ENCODE measurements at regions not wholly inside any gene's neighbourhood (a gene's known extent, or its start where the extent isn't known, plus 50 kb on each side); places are given as distances from the start of the nearest gene placed in this dataset.

GRCh38 chr9:1388216-1388615 is 338.1 kb downstream of the DMRT2 start:
- TF ChIP-seq TAF1 (IDR thresholded peaks at IDR 0.05; ENCODE audit: borderline replicate concordance, low read depth, low read length) = no peak
- TF ChIP-seq POLR2AphosphoS5 (IDR thresholded peaks at IDR 0.05; ENCODE audit: low read depth, low read length) = no peak
- no peak for TF ChIP-seq POLR2A (IDR thresholded peaks at IDR 0.05; ENCODE audit: low read depth, low read length)
- no peak for DNase-seq (ENCODE audit: insufficient read length)
- FAIRE-seq = no peak

DNA sequence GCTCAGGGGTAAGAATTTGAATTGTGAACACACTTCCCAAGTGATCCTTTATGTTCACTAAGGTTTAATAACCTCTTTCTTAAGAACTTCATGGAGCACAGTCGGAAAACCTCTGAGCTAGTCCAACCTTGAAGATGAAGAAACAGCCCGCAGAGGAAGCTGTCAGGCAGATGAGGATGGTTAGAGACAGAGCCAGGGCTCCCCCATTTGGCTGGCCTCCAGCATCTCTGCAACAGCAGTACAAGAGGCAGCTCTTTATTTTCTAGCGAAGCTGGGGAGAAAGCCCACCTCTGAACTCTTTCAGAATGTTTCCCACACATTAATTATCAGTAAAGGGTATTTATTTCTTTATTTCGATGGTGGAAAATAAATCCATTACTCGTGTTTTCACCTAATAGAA is 350.8 kb downstream of the DMRT2 start:
- DNase-seq (ENCODE audit: insufficient read length) (no peak), FAIRE-seq (no peak)
- no peak for TF ChIP-seq POLR2A (IDR thresholded peaks at IDR 0.05; ENCODE audit: low read depth, low read length)

DNA sequence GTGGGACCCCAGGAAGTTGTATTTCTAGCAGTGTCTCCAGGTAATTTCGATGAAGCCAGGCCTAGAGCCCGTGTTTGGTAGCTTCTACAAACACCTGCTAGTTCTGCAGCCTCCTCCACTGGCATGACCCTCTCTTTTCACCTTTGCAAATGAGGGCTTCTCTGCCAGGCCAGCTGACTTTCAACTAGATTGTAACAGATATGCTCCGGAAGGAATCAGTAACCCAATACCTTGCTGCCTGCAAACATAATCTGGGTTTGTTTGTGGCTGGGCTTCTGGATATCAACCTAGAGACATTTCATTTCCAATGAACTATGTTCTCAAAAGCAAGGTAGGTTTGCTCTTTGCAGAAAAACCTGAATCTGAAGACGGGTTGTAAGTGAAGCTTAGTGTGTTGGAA is 354.8 kb downstream of the DMRT2 start:
- no peak for FAIRE-seq
- DNase-seq (ENCODE audit: insufficient read length) = no peak
- no peak for TF ChIP-seq POLR2AphosphoS5 (IDR thresholded peaks at IDR 0.05; ENCODE audit: low read depth, low read length)
- no peak for TF ChIP-seq POLR2A (IDR thresholded peaks at IDR 0.05; ENCODE audit: low read depth, low read length)
- TF ChIP-seq TAF1 (IDR thresholded peaks at IDR 0.05; ENCODE audit: borderline replicate concordance, low read depth, low read length) = no peak

GRCh38 chr9:1411826-1412225 is 361.7 kb downstream of the DMRT2 start:
- DNase-seq (ENCODE audit: insufficient read length) = no peak
- no peak for TF ChIP-seq POLR2A (IDR thresholded peaks at IDR 0.05; ENCODE audit: low read depth, low read length)
- TF ChIP-seq POLR2AphosphoS5 (IDR thresholded peaks at IDR 0.05; ENCODE audit: low read depth, low read length) = no peak
- TF ChIP-seq TAF1 (IDR thresholded peaks at IDR 0.05; ENCODE audit: borderline replicate concordance, low read depth, low read length) = no peak
- no peak for FAIRE-seq

DNA sequence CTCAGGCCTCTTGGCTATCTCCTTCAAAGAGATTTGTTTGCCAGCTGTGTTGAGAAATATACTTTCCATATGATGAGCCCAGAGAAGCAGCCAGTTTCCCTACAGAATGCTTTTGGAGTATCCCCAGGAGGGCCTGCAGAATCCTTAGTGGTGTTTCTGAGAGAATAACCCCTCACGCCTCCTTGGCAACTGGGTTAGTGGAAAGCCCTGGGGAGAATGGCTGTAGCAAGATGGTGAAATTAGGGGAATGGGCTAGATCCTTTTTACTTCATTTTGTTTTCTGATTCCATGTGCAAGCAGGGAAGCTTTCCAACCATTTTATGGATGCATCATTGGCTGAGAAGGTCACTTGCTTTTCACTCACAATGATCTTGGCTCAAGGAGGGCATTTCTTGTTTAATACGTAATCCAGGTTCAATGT is 364.6 kb downstream of the DMRT2 start:
- DNase-seq (ENCODE audit: insufficient read length) = no peak
- no peak for TF ChIP-seq TAF1 (IDR thresholded peaks at IDR 0.05; ENCODE audit: borderline replicate concordance, low read depth, low read length)
- TF ChIP-seq POLR2A (IDR thresholded peaks at IDR 0.05; ENCODE audit: low read depth, low read length) = no peak
- no peak for TF ChIP-seq POLR2AphosphoS5 (IDR thresholded peaks at IDR 0.05; ENCODE audit: low read depth, low read length)
- FAIRE-seq = no peak

GRCh38 chr9:1415146-1415545 is 365.0 kb downstream of the DMRT2 start:
- no peak for DNase-seq (ENCODE audit: insufficient read length)
- FAIRE-seq = no peak
- TF ChIP-seq TAF1 (IDR thresholded peaks at IDR 0.05; ENCODE audit: borderline replicate concordance, low read depth, low read length) = no peak
- no peak for TF ChIP-seq POLR2AphosphoS5 (IDR thresholded peaks at IDR 0.05; ENCODE audit: low read depth, low read length)
- no peak for TF ChIP-seq POLR2A (IDR thresholded peaks at IDR 0.05; ENCODE audit: low read depth, low read length)

DNA sequence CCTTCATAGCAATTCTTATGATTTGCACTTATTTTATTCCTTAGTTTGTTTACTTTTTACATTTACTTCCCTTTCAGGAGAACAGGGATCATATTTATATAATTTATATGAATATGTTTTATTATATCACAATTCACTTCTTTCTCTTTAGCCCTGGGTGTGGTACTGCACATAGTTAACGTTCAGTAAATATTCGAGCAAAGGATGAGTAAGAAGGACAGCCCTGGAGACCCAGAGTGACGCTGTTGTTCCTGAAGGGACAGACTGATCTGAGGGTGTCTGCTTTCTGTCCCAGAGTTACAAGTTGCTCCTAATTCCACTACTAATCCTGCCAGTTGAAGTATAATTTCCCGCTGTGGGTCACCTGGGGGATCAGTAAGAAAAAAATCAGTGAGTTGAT is 366.1 kb downstream of the DMRT2 start:
- no peak for FAIRE-seq
- no peak for DNase-seq (ENCODE audit: insufficient read length)
- TF ChIP-seq POLR2A (IDR thresholded peaks at IDR 0.05; ENCODE audit: low read depth, low read length) (no peak), POLR2AphosphoS5 (IDR thresholded peaks at IDR 0.05; ENCODE audit: low read depth, low read length) (no peak), TAF1 (IDR thresholded peaks at IDR 0.05; ENCODE audit: borderline replicate concordance, low read depth, low read length) (no peak)

DNA sequence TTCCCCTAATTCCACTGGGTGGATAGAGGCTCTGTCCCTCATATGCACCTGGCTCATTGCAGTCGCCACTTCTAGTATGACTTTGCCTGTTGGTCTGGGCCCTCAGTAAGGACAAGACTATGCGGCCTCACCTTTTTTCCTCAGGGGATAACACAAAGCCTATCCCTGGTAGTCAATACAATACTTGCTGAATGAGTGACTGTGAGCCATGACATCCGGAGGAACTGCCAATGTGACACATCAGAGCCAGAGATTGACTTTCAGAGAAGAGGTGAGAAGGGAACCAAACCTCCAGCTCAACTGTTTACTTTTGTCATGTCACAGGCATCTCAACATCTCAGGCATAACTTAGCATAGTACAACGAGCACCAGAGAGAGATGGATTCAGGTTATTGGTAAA is 371.3 kb downstream of the DMRT2 start:
- TF ChIP-seq POLR2AphosphoS5 (IDR thresholded peaks at IDR 0.05; ENCODE audit: low read depth, low read length) = no peak
- DNase-seq (ENCODE audit: insufficient read length) (no peak), FAIRE-seq (no peak)

- TF ChIP-seq TAF1 (IDR thresholded peaks at IDR 0.05; ENCODE audit: borderline replicate concordance, low read depth, low read length) (no peak), POLR2A (IDR thresholded peaks at IDR 0.05; ENCODE audit: low read depth, low read length) (no peak), POLR2AphosphoS5 (IDR thresholded peaks at IDR 0.05; ENCODE audit: low read depth, low read length) (no peak)
- DNase-seq (ENCODE audit: insufficient read length) = no peak
- no peak for FAIRE-seq
Measured at GRCh38 chr9:1427875-1428274, 377.7 kb downstream of the DMRT2 start.

- DNase-seq (ENCODE audit: insufficient read length) (no peak), FAIRE-seq (no peak)
- TF ChIP-seq POLR2AphosphoS5 (IDR thresholded peaks at IDR 0.05; ENCODE audit: low read depth, low read length) (no peak), TAF1 (IDR thresholded peaks at IDR 0.05; ENCODE audit: borderline replicate concordance, low read depth, low read length) (no peak), POLR2A (IDR thresholded peaks at IDR 0.05; ENCODE audit: low read depth, low read length) (no peak)
Measured at GRCh38 chr9:1429297-1429696, 379.1 kb downstream of the DMRT2 start.

GRCh38 chr9:1431461-1431860 is 381.3 kb downstream of the DMRT2 start:
- FAIRE-seq (no peak), DNase-seq (ENCODE audit: insufficient read length) (no peak)
- TF ChIP-seq POLR2AphosphoS5 (IDR thresholded peaks at IDR 0.05; ENCODE audit: low read depth, low read length) (no peak), TAF1 (IDR thresholded peaks at IDR 0.05; ENCODE audit: borderline replicate concordance, low read depth, low read length) (no peak), POLR2A (IDR thresholded peaks at IDR 0.05; ENCODE audit: low read depth, low read length) (no peak)

GRCh38 chr9:1434052-1434767 is 384.1 kb downstream of the DMRT2 start:
- DNase-seq (ENCODE audit: insufficient read length) (no peak), FAIRE-seq (no peak)
- TF ChIP-seq POLR2A (IDR thresholded peaks at IDR 0.05; ENCODE audit: low read depth, low read length) = no peak
- TF ChIP-seq TAF1 (IDR thresholded peaks at IDR 0.05; ENCODE audit: borderline replicate concordance, low read depth, low read length) = no peak
- no peak for TF ChIP-seq POLR2AphosphoS5 (IDR thresholded peaks at IDR 0.05; ENCODE audit: low read depth, low read length)

DNA sequence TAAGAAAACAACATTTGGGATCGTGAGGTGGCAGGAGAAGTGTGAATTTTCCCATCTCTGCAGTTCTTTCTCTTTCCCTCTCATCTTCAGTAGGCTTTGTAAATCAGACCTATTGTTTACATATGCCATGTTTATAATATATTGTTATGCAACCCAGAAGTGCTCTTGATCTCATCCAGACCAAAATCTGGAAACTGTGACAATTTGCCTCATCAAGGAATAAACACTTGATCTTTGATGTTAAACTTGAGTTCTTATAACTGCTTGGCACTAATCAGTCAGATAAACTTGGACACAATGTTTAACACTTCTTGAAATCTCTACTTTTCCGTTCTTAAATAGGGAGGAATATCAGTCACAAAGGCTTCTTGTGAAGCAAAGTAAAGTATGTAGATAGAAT is 384.7 kb downstream of the DMRT2 start:
- TF ChIP-seq POLR2AphosphoS5 (IDR thresholded peaks at IDR 0.05; ENCODE audit: low read depth, low read length) (no peak), TAF1 (IDR thresholded peaks at IDR 0.05; ENCODE audit: borderline replicate concordance, low read depth, low read length) (no peak), POLR2A (IDR thresholded peaks at IDR 0.05; ENCODE audit: low read depth, low read length) (no peak)
- no peak for FAIRE-seq

More for the DNA sequence above, 384.7 kb downstream of the DMRT2 start:
- DNase-seq (ENCODE audit: insufficient read length) = no peak
